Omental fat pad (tissue), 3 donors: ENCODE measurements at regions not wholly inside any gene's neighbourhood (a gene's known extent, or its start where the extent isn't known, plus 50 kb on each side); places are given as distances from the start of the nearest gene placed in this dataset.

Experiments used
- ATAC-seq: fragments of 150-250 bp; one replicate; pipeline ENCODE4 v1.9.1; 2016; ENCODE audit warnings: mild to moderate bottlenecking, moderate library complexity; ENCODE audit not compliant: low FRiP score
- DNase-seq: peaks from one replicate; pipeline ENCODE4 v3.0.0-alpha.2; 2019; ENCODE audit warnings: low spot score
- TF ChIP-seq, protein P1 (sequence below), 3 donors: fragments of 450-650 bp; IDR thresholded peaks; one replicate each; pipeline ENCODE4 v1.5.1; 2016 to 2017; ENCODE audit warnings: antibody characterized with exemption in 3 of 3, mild to moderate bottlenecking in 3 of 3, moderate library complexity in 2 of 3

DNA sequence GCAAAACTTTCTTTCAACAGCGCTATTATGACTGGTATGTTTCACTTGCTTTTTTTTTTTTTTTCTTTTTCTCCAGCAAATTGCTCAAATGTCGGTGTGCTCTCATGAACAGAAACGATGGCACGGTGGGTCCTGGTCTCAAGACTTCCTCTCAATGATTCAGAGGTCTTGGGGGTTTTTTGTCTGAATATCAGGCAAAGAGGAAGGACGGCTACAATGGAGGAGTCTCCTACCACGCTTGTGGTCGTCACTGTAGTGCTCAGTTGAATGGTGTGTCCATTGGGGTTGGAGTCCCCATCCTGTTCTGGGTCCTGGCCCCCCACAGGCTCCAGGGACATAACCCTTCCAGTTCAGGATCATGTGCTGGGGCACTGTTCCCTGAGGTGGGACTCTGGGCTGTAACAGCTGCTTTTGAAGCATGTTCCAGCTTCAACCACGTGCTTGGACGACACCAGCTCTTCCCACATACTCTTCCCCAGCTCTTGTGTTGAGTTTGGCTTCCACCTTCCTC, 266.7 kb upstream of the KLF6 start:
- TF ChIP-seq, protein P1, sequence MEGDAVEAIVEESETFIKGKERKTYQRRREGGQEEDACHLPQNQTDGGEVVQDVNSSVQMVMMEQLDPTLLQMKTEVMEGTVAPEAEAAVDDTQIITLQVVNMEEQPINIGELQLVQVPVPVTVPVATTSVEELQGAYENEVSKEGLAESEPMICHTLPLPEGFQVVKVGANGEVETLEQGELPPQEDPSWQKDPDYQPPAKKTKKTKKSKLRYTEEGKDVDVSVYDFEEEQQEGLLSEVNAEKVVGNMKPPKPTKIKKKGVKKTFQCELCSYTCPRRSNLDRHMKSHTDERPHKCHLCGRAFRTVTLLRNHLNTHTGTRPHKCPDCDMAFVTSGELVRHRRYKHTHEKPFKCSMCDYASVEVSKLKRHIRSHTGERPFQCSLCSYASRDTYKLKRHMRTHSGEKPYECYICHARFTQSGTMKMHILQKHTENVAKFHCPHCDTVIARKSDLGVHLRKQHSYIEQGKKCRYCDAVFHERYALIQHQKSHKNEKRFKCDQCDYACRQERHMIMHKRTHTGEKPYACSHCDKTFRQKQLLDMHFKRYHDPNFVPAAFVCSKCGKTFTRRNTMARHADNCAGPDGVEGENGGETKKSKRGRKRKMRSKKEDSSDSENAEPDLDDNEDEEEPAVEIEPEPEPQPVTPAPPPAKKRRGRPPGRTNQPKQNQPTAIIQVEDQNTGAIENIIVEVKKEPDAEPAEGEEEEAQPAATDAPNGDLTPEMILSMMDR (IDR thresholded peaks at IDR 0.05), result no peak
- ATAC-seq (no peak), DNase-seq (no peak)

DNA sequence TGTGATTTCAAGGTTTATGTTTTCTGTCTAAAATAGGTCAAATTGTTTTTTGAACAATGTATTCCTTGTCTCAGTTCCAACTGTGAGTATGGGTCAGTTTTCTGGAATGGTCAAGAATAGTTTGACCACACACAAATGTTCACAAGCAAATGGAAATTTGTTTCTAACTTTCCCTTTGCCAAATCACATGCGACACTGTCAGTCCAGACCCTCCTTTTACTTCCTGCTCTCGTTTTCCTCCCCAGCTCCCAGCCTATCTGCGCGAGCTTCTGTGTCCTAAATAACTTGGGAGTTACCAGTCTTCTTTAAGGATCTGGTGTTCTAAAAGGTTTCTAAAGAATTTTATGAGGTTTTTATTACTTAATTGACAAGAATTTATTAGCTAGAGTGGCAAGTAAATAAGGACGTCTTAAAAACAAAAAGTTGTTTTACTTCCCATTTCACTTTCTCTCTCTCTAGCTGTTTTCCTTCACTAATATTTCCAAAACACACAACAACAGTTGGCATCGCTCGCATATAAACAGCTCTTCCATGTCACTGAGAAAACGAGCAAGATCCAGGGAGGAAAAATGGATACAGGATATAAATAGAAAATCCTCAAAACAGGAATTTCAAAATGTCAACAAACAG, 266.1 kb upstream of the KLF6 start:
- TF ChIP-seq, protein P1 (IDR thresholded peaks at IDR 0.05), result no peak
- no peak for ATAC-seq

DNA sequence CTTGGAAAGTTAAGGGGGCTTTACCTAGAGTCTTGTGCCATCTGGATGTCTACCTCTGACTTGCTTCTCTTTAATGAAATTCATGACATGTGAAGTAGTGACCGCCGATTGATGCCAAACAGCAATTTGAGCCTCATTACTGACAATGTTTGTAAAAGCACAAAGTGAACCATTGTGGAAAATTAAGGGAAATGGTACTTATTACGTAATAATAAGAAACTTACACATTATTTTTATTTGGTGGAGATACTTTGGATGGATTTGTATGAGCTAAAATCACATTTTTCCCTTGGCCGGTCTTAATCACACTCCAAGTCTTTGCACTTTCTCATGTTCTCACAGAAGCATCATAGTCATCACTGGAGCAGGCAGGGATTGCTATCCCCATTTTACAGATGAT, 265.1 kb upstream of the KLF6 start:
- ATAC-seq (no peak), DNase-seq (no peak)

More for the DNA sequence above, 266.1 kb upstream of the KLF6 start:
- DNase-seq, result no peak

DNA sequence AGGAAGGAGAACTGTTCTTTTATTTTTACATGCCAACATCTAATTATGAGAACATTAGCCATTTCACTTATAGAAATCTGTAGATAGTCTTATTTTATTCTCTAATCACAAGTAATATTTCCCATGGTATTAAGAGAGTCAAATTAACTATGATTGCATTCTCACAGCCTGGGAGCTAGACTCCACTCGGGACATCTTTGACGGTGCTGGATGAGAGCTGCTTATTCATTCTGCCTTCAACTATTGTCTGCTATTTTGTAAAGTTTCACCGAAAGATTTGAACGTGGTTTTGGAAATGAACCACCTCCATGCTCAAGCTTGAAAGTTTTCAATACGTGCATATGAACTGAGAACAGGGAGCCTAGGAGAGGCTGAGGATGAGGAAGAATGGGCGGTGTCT, 264.3 kb upstream of the KLF6 start:
- ATAC-seq (no peak), DNase-seq (no peak)
- TF ChIP-seq, protein P1 (IDR thresholded peaks at IDR 0.05), result no peak

More for the DNA sequence above, 265.1 kb upstream of the KLF6 start:
- TF ChIP-seq, protein P1 (IDR thresholded peaks at IDR 0.05), result no peak

DNA sequence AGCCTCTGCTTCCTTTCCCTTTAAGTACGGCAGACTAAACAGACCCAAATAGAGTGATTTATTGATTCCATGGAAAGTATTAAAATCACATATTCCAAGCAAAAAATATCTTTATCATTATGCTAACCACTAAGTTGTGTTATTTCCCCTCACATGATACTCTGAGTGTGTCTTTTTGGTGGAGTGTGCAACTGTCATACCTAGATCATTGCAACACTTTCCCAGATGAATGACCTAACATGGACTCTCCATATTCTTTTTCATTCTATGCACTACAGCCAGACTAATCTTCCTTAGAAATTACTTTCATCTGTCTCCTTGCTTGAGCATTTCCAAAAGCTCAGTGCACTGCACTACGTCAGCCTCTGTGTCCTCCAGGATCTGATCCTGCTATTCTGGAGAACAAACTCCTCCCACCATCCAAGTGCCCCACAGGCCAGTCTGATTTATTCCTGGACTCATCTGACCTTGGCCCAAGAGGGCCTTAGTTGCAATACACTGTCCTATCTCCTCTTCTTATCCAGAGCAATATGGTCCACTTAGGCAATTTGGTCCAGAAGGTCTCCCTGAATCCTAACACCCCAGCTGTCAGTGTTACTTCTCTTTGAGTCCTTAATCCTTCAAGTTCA, 263.3 kb upstream of the KLF6 start:
- DNase-seq (no peak), ATAC-seq (no peak)

DNA sequence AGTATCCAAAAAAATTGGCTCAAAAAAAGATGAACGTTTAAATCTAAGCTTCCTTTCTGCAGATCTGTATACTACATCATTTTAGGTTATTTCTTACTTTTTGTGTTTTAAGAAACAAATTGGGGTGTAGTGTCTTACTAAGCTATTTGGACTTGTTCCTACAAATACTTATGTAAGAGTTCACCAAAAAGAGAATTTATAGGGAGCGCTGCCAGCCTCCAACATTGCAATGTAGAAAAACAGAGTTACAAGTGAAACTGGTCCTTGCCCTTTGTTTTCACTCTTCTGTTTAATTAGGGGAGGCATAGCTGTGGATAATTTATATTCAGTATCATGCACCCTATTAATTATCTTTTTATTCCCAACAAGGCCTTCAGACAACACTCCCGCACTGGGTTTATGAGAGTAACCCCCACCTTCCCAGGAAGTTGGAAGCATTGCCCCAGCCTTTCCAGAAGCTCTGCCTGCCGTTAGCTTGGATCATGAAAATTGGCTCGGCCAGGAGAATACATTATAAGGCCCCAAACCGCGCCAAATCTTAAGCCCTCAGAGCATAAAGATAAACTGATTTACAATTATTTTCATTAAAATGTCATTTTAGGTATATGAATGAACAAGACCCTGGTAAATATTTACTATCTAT, 261.8 kb upstream of the KLF6 start:
- no peak for DNase-seq
- peak; percentile 22 for ATAC-seq
- TF ChIP-seq, protein P1 (IDR thresholded peaks at IDR 0.05), result no peak

More for the DNA sequence above, 263.3 kb upstream of the KLF6 start:
- TF ChIP-seq, protein P1 (IDR thresholded peaks at IDR 0.05), result no peak
